ENCODE measurements at regions not wholly inside any gene's neighbourhood (a gene's known extent, or its start where the extent isn't known, plus 50 kb on each side); places are given as distances from the start of the nearest gene placed in this dataset.

DNA sequence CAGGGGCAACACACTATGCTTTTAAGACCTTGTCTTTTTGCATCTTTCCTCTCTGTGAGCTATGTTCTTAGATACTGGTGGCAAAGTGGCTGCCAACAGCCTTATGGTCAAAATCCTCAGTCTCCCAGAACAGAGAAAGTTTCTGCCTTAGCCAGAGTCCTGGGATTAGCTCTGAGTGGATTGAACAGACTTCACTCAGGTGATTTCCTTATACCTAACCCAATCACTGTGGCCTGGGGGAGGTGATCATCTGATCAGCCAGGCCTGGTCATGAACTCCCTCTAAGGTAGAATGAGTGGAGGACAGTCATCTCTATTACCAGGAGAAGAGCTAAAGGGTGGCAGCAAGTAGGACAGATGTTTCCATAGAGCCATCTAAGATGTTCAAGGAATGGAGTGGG, 218.5 kb upstream of the E2F8 start:
- Mint-ChIP-seq H3K27ac (no peak overlapping the region), H3K27me3 (peaks cover 1% of the 10 kb centered on the region), H3K4me1 (ENCODE audit: low read depth) (no peaks in the 10 kb centered on the region), H3K4me3 (no peak overlapping the region), H3K9me3 (no peaks in the 10 kb centered on the region), H3K36me3 (ENCODE audit: low read depth) (no peaks in the 10 kb centered on the region)
- intact Hi-C loops (cut with micrococcal nuclease), result no loop called here

GRCh38 chr11:19458721-19459120, 218.0 kb upstream of the E2F8 start:
- H3K4me3 Mint-ChIP-seq, result no peak overlapping the region
- no peaks in the 10 kb centered on the region for H3K36me3 Mint-ChIP-seq (ENCODE audit: low read depth)
- H3K27ac Mint-ChIP-seq, result no peak overlapping the region
- peaks cover 1% of the 10 kb centered on the region for H3K27me3 Mint-ChIP-seq
- no peaks in the 10 kb centered on the region for H3K9me3 Mint-ChIP-seq
- intact Hi-C loops (cut with micrococcal nuclease), result no loop called here
- H3K4me1 Mint-ChIP-seq (ENCODE audit: low read depth), result no peaks in the 10 kb centered on the region

GRCh38 chr11:19458231-19458630, 217.5 kb upstream of the E2F8 start:
- H3K4me3 Mint-ChIP-seq, result no peak overlapping the region
- no peak overlapping the region for H3K27ac Mint-ChIP-seq
- no peaks in the 10 kb centered on the region for H3K36me3 Mint-ChIP-seq (ENCODE audit: low read depth)
- H3K4me1 Mint-ChIP-seq (ENCODE audit: low read depth), result no peaks in the 10 kb centered on the region
- intact Hi-C loops (cut with micrococcal nuclease), result no loop called here
- no peaks in the 10 kb centered on the region for H3K9me3 Mint-ChIP-seq
- no peaks in the 10 kb centered on the region for H3K27me3 Mint-ChIP-seq

DNA sequence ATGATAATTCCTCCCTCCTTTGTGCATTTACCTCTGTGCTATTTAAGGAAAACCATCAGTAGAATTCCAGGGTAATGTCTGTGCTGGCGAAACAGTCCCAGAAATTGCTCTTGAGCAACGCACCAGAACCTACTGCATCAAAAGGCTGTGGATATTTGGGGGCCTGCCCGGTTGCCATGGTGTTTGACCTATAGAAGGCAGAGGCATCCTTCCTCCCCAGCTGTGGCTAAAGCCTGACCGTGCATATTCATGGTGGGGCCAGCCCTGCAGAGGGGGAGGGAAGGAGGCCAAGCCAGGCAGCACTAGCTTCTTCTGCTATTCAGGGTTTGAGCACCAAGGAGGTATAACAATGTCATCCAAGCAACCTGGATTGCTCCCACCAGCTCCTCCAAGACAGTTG, 215.0 kb upstream of the E2F8 start:
- intact Hi-C loops (cut with micrococcal nuclease), result no loop called here
- H3K9me3 Mint-ChIP-seq, result no peaks in the 10 kb centered on the region
- H3K4me1 Mint-ChIP-seq (ENCODE audit: low read depth), result no peaks in the 10 kb centered on the region
- H3K4me3 Mint-ChIP-seq, result no peak overlapping the region
- no peaks in the 10 kb centered on the region for H3K36me3 Mint-ChIP-seq (ENCODE audit: low read depth)
- H3K27ac Mint-ChIP-seq, result no peak overlapping the region
- H3K27me3 Mint-ChIP-seq, result no peaks in the 10 kb centered on the region

DNA sequence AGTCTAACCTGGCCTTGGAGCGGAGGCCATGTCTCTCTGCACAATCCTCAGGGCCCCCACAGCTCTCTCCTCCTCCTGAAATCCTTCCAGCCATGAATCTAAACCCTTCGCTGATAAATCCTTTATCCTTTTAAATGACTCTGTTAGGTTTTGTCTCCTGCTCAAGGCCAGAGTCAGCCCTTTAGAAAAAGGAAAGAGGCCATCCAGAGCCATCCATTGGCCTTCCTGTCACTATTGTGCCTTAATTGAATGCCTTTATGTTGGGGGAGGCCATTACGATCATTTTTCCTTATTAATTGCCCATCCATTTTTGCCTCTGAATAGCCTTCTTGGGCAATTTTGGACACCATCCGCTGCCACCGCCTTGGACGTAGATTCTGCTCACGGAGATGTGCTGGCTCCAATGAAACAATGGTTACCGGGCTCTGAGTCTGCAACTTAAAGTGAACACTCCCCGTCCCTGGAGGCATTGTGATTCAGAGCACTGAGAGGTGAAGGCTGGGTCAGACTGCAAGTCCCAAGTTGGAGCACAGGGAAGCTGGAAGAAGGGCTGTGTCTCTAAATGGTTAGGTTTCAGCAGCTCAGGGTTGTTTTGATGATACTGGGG, 213.0 kb upstream of the E2F8 start:
- intact Hi-C loops (cut with micrococcal nuclease), result no loop called here
- no peaks in the 10 kb centered on the region for H3K27me3 Mint-ChIP-seq
- no peak overlapping the region for H3K4me3 Mint-ChIP-seq
- H3K4me1 Mint-ChIP-seq (ENCODE audit: low read depth), result no peaks in the 10 kb centered on the region
- H3K27ac Mint-ChIP-seq, result no peak overlapping the region
- no peaks in the 10 kb centered on the region for H3K36me3 Mint-ChIP-seq (ENCODE audit: low read depth)
- H3K9me3 Mint-ChIP-seq, result no peaks in the 10 kb centered on the region

DNA sequence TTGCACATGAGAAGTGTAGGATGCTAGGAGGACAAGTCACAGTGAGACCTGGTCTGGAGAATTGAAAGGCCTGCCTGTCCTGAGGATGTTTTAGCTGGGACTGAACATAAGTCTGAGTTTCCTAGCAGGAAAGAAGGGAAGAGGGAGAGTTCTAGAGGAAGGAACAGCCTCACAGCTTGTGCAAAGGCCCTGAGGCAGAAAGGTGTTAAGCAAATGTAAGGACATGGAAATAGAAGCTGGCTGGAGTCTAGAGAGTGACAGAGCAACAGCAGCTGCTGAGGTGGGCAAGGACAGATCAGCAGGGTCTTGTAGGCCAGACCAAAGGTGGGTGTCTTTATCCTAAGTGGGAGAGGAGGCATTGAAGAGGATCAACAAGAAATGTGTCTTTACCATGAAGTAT, 210.9 kb upstream of the E2F8 start:
- no peaks in the 10 kb centered on the region for H3K36me3 Mint-ChIP-seq (ENCODE audit: low read depth)
- no peaks in the 10 kb centered on the region for H3K4me1 Mint-ChIP-seq (ENCODE audit: low read depth)

GRCh38 chr11:19450282-19450681, 209.5 kb upstream of the E2F8 start:
- H3K36me3 Mint-ChIP-seq (ENCODE audit: low read depth), result no peaks in the 10 kb centered on the region
- no peak overlapping the region for H3K4me3 Mint-ChIP-seq
- no peak overlapping the region for H3K27ac Mint-ChIP-seq
- peaks cover 2% of the 10 kb centered on the region for H3K27me3 Mint-ChIP-seq
- H3K4me1 Mint-ChIP-seq (ENCODE audit: low read depth), result no peaks in the 10 kb centered on the region
- intact Hi-C loops (cut with micrococcal nuclease), result no loop called here
- H3K9me3 Mint-ChIP-seq, result no peaks in the 10 kb centered on the region

More for the DNA sequence above, 210.9 kb upstream of the E2F8 start:
- H3K9me3 Mint-ChIP-seq, result no peaks in the 10 kb centered on the region
- intact Hi-C loops (cut with micrococcal nuclease), result no loop called here
- no peak overlapping the region for H3K27ac Mint-ChIP-seq
- H3K27me3 Mint-ChIP-seq, result peaks cover 2% of the 10 kb centered on the region
- H3K4me3 Mint-ChIP-seq, result no peak overlapping the region

- Mint-ChIP-seq H3K27me3 (peaks cover 2% of the 10 kb centered on the region), H3K4me1 (ENCODE audit: low read depth) (no peaks in the 10 kb centered on the region), H3K4me3 (no peak overlapping the region), H3K36me3 (ENCODE audit: low read depth) (no peaks in the 10 kb centered on the region), H3K27ac (no peak overlapping the region), H3K9me3 (no peaks in the 10 kb centered on the region)
- intact Hi-C loops (cut with micrococcal nuclease), result no loop called here
Observed at GRCh38 chr11:19448651-19449050, 207.9 kb upstream of the E2F8 start.

GRCh38 chr11:19447150-19447566, 206.4 kb upstream of the E2F8 start:
- Mint-ChIP-seq H3K36me3 (ENCODE audit: low read depth) (no peaks in the 10 kb centered on the region), H3K4me3 (no peak overlapping the region), H3K27ac (no peak overlapping the region), H3K27me3 (peaks cover 2% of the 10 kb centered on the region), H3K4me1 (ENCODE audit: low read depth) (no peaks in the 10 kb centered on the region), H3K9me3 (no peaks in the 10 kb centered on the region)
- intact Hi-C loops (cut with micrococcal nuclease), result no loop called here

DNA sequence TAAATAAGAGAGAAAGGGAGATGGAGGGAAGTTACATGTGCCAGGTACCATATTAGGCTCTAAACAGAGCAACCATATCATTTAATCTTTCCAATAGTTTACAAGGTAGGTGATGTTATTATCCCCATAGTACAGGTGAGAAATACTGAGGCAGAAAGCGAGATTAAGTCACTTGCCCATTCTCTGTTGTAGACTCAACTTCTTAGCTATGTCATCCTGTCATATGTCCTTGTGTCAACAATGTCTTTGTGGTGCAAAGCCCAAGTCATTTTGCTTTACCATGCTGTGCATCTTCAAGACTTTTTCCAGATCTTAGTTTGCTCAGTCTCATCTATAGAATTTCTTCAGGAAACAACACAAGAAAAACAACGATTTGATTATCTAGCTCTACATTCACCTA, 205.0 kb upstream of the E2F8 start:
- no peaks in the 10 kb centered on the region for H3K9me3 Mint-ChIP-seq
- H3K27me3 Mint-ChIP-seq, result peaks cover 2% of the 10 kb centered on the region
- no peaks in the 10 kb centered on the region for H3K4me1 Mint-ChIP-seq (ENCODE audit: low read depth)
- H3K4me3 Mint-ChIP-seq, result no peak overlapping the region
- intact Hi-C loops (cut with micrococcal nuclease), result no loop called here
- H3K27ac Mint-ChIP-seq, result no peak overlapping the region
- no peaks in the 10 kb centered on the region for H3K36me3 Mint-ChIP-seq (ENCODE audit: low read depth)

- Mint-ChIP-seq H3K4me1 (ENCODE audit: low read depth) (no peaks in the 10 kb centered on the region), H3K36me3 (ENCODE audit: low read depth) (no peaks in the 10 kb centered on the region), H3K4me3 (no peak overlapping the region), H3K27me3 (peaks cover 2% of the 10 kb centered on the region), H3K27ac (no peak overlapping the region), H3K9me3 (no peaks in the 10 kb centered on the region)
- intact Hi-C loops (cut with micrococcal nuclease), result no loop called here
Observed at GRCh38 chr11:19444231-19444630, 203.5 kb upstream of the E2F8 start.

DNA sequence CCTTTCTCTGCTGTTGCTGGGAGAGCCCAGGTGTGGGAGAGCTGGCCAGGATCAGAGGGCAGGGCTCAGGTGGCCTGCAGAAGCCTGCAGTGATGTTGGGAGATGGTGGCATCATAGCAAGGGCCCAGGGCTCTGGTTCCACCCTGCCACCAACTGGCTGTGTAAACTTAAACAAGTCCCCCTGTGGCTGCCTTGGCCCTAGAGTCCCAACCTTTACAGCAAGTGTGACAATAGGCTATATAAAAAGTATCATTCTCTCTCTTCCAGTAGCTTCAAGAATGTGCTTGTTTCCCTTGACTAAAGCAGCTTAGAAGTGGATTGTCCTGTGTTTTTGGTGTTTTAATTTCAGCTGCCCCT, 201.8 kb upstream of the E2F8 start:
- Mint-ChIP-seq H3K4me3 (no peak overlapping the region), H3K27me3 (peaks cover 2% of the 10 kb centered on the region), H3K36me3 (ENCODE audit: low read depth) (no peaks in the 10 kb centered on the region), H3K27ac (no peak overlapping the region), H3K4me1 (ENCODE audit: low read depth) (no peaks in the 10 kb centered on the region), H3K9me3 (no peaks in the 10 kb centered on the region)
- intact Hi-C loops (cut with micrococcal nuclease), result no loop called here

- Mint-ChIP-seq H3K27ac (no peak overlapping the region), H3K9me3 (no peaks in the 10 kb centered on the region), H3K27me3 (peaks cover 2% of the 10 kb centered on the region), H3K4me1 (ENCODE audit: low read depth) (no peaks in the 10 kb centered on the region), H3K4me3 (no peak overlapping the region), H3K36me3 (ENCODE audit: low read depth) (no peaks in the 10 kb centered on the region)
- intact Hi-C loops (cut with micrococcal nuclease), result no loop called here
Observed at GRCh38 chr11:19441752-19442553, 201.2 kb upstream of the E2F8 start.

GRCh38 chr11:19441288-19441687, 200.5 kb upstream of the E2F8 start:
- Mint-ChIP-seq H3K4me1 (ENCODE audit: low read depth) (no peaks in the 10 kb centered on the region), H3K4me3 (no peak overlapping the region), H3K36me3 (ENCODE audit: low read depth) (no peaks in the 10 kb centered on the region), H3K9me3 (no peaks in the 10 kb centered on the region), H3K27ac (no peak overlapping the region), H3K27me3 (peaks cover 2% of the 10 kb centered on the region)
- intact Hi-C loops (cut with micrococcal nuclease), result no loop called here

- intact Hi-C loops (cut with micrococcal nuclease), result no loop called here
- Mint-ChIP-seq H3K9me3 (no peaks in the 10 kb centered on the region), H3K27me3 (peaks cover 3% of the 10 kb centered on the region), H3K4me1 (ENCODE audit: low read depth) (peaks cover 4% of the 10 kb centered on the region), H3K4me3 (no peak overlapping the region), H3K27ac (no peak overlapping the region), H3K36me3 (ENCODE audit: low read depth) (no peaks in the 10 kb centered on the region)
Observed at GRCh38 chr11:19437760-19438159, 197.0 kb upstream of the E2F8 start.

Measured in dendritic cell treated with granulocyte-macrophage colony-stimulating factor and Interleukin-4, amounts not matched to agents 40 ng/mL and 50 ng/mL, for 4 days (primary cell).